ENCODE measurements at regions not wholly inside any gene's neighbourhood (a gene's known extent, or its start where the extent isn't known, plus 50 kb on each side); places are given as distances from the start of the nearest gene placed in this dataset.

DNA sequence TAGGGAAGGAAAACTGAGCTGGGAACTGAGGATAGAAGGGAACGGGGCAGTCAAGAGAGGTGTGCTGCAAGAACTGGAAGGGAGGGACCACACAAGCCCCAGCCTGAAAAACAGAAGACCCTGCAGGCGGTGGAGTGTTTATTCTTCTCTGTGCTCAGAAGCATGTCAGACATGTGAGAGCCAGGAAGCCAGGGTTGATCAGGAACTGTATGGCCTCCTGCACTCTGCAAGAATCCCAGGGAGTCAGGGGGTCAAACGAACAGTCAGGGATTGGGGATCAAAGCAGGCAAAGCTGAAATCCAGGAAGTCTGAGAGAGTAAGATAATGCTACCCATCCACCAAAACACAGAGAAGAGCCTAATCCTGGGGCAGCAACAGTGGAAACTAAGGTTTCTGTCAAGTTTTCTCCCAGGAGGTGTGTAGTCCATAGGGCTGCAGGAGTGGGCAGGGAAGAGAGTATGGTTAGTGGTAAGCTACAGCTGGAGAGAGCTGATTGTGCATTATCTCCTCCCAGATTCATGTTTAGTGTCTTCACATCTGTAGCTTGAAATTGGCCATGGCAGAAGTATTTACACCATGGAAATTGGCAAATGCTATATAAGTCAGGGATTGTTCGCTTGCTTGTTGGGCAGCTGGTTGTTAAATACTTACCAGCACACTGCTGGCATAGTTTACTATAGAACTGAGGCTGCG lies 115.4 kb upstream of the SLC44A1 start:
- TF ChIP-seq, protein P1, sequence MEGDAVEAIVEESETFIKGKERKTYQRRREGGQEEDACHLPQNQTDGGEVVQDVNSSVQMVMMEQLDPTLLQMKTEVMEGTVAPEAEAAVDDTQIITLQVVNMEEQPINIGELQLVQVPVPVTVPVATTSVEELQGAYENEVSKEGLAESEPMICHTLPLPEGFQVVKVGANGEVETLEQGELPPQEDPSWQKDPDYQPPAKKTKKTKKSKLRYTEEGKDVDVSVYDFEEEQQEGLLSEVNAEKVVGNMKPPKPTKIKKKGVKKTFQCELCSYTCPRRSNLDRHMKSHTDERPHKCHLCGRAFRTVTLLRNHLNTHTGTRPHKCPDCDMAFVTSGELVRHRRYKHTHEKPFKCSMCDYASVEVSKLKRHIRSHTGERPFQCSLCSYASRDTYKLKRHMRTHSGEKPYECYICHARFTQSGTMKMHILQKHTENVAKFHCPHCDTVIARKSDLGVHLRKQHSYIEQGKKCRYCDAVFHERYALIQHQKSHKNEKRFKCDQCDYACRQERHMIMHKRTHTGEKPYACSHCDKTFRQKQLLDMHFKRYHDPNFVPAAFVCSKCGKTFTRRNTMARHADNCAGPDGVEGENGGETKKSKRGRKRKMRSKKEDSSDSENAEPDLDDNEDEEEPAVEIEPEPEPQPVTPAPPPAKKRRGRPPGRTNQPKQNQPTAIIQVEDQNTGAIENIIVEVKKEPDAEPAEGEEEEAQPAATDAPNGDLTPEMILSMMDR (IDR thresholded peaks at IDR 0.05) = no peak
- no peak for TF ChIP-seq POLR2A (IDR thresholded peaks at IDR 0.05)

All from body of pancreas (tissue), 4 donors.